Keratinocyte (primary cell): ENCODE measurements at regions not wholly inside any gene's neighbourhood (a gene's known extent, or its start where the extent isn't known, plus 50 kb on each side); places are given as distances from the start of the nearest gene placed in this dataset.

Experiments
- DNase-seq: peaks from one replicate; pipeline ENCODE4 v3.0.0-alpha.2; 2011; ENCODE audit warnings: low read depth, missing footprints, low spot score
- FAIRE-seq: peaks from 2 replicates; lab custom pipeline; 2011; peaks lifted over from hg19 to GRCh38; lab: Jason Lieb, UNC
- H2AFZ ChIP-seq: 2 replicates; pipeline ENCODE4 v1.6.0; 2012; ENCODE audit warnings: low read length, control low read depth, inconsistent platforms; ENCODE audit not compliant: control insufficient read depth
- H3K27ac ChIP-seq: 2 replicates; pipeline ENCODE4 v1.5.1; 2011; ENCODE audit warnings: low read length; ENCODE audit not compliant: control insufficient read depth, insufficient read depth
- H3K27me3 ChIP-seq: 3 replicates; pipeline ENCODE4 v1.6.0; 2011; ENCODE audit warnings: low read length; ENCODE audit not compliant: control insufficient read depth, insufficient read depth; ENCODE audit errors: extremely low read depth
- H3K36me3 ChIP-seq, 2 experiments: 2 replicates in 1 of 2; 3 replicates in 1 of 2; pipeline ENCODE4 v1.5.1; 2011; ENCODE audit warnings: low read length in 2 of 2, mild to moderate bottlenecking in 1 of 2; ENCODE audit not compliant: control insufficient read depth in 2 of 2, insufficient read depth in 2 of 2; ENCODE audit errors: extremely low read depth in 1 of 2
- H3K4me1 ChIP-seq: 3 replicates; pipeline ENCODE4 v1.5.1; 2011; ENCODE audit warnings: low read length; ENCODE audit not compliant: control insufficient read depth, insufficient read depth; ENCODE audit errors: extremely low read depth
- H3K4me2 ChIP-seq: 3 replicates; pipeline ENCODE4 v1.6.0; 2011; ENCODE audit warnings: low read depth, low read length; ENCODE audit not compliant: control insufficient read depth, insufficient read depth; ENCODE audit errors: extremely low read depth
- H3K4me3 ChIP-seq, 3 experiments: fragments of 200-600 bp in 1 of 3; sonication (generic) in 1 of 3; 2 replicates in 2 of 3; 3 replicates in 1 of 3; pipeline ENCODE4 v1.5.1; 2011 to 2016; ENCODE audit warnings: low read length in 3 of 3, mild to moderate bottlenecking in 3 of 3, control low read depth in 2 of 3, inconsistent platforms in 1 of 3, low read depth in 1 of 3, mixed read lengths in 1 of 3, mixed run types in 1 of 3, moderate library complexity in 1 of 3; ENCODE audit not compliant: control insufficient read depth in 2 of 3, insufficient read depth in 2 of 3; ENCODE audit errors: extremely low read depth in 1 of 3
- H3K79me2 ChIP-seq: 2 replicates; pipeline ENCODE4 v1.6.0; 2012; ENCODE audit warnings: low read length; ENCODE audit not compliant: control insufficient read depth, insufficient read depth
- H3K9ac ChIP-seq: 3 replicates; pipeline ENCODE4 v1.6.0; 2011; ENCODE audit warnings: low read length; ENCODE audit not compliant: control insufficient read depth, insufficient read depth; ENCODE audit errors: extremely low read depth
- H3K9me1 ChIP-seq: 3 replicates; pipeline ENCODE4 v1.6.0; 2011; ENCODE audit warnings: low read length; ENCODE audit not compliant: control insufficient read depth, insufficient read depth; ENCODE audit errors: extremely low read depth
- H3K9me3 ChIP-seq: 2 replicates; pipeline ENCODE4 v1.5.1; 2012; ENCODE audit warnings: low read depth, low read length; ENCODE audit not compliant: control insufficient read depth
- H4K20me1 ChIP-seq: 3 replicates; pipeline ENCODE4 v1.6.0; 2011; ENCODE audit warnings: low read length; ENCODE audit not compliant: control insufficient read depth, insufficient read depth; ENCODE audit errors: extremely low read depth
- EZH2 ChIP-seq: IDR thresholded peaks from one replicate; pipeline ENCODE4 v1.6.1; 2012; ENCODE audit warnings: inconsistent platforms, mild to moderate bottlenecking, low read length, moderate library complexity
- dilution Hi-C: fragments of 300-500 bp; cut with MboI; formaldehyde crosslinking; loops from one replicate; pipeline ENCODE4 v1.7.0; 2020; ENCODE audit warnings: low sequenced_read_pairs; ENCODE audit not compliant: extremely low pct_ligation_motif_present

- Histone ChIP-seq H3K9ac (no peak overlapping the region), H4K20me1 (no peaks in the 10 kb centered on the region), H3K4me1 (no peaks in the 10 kb centered on the region), H3K4me2 (no peak overlapping the region), H3K9me3 (no peaks in the 10 kb centered on the region), H3K27me3 (no peaks in the 10 kb centered on the region), H2AFZ (no peak overlapping the region), H3K79me2 (no peaks in the 10 kb centered on the region), H3K27ac (no peak overlapping the region), H3K36me3 (no peaks in the 10 kb centered on the region), H3K9me1 (no peaks in the 10 kb centered on the region), H3K4me3 (no peak overlapping the region)
- FAIRE-seq = no peak
- dilution Hi-C loops = no loop called here
- TF ChIP-seq EZH2 = no peak
- no peak for DNase-seq
Observed at GRCh38 chr2:188238386-188238785, 53.3 kb upstream of the GULP1 start.
